Neuronal stem cell (in vitro differentiated cells): ENCODE measurements at regions not wholly inside any gene's neighbourhood (a gene's known extent, or its start where the extent isn't known, plus 50 kb on each side); places are given as distances from the start of the nearest gene placed in this dataset.
A peak's percentile ranks its signal among the peaks of the same experiment; 100 is the strongest.

Source experiments
- DNase-seq: peaks from one replicate; pipeline ENCODE4 v3.0.0-alpha.2; 2013; ENCODE audit warnings: low spot score
- H2AFZ ChIP-seq: one replicate; pipeline ENCODE4 v1.6.1; 2013; ENCODE audit warnings: mild to moderate bottlenecking, low read length, inconsistent platforms
- H2AK5ac ChIP-seq: 2 replicates; pipeline ENCODE4 v1.6.1; 2013; ENCODE audit warnings: low read depth, mild to moderate bottlenecking, inconsistent platforms, low read length, moderate library complexity, mixed read lengths
- H2BK120ac ChIP-seq: 2 replicates; pipeline ENCODE4 v1.6.1; 2013; ENCODE audit warnings: low read depth, mild to moderate bottlenecking, inconsistent platforms, low read length, moderate library complexity, mixed read lengths
- H2BK12ac ChIP-seq: one replicate; pipeline ENCODE4 v1.6.1; 2013; ENCODE audit warnings: low read length, inconsistent platforms
- H2BK15ac ChIP-seq: 2 replicates; pipeline ENCODE4 v1.6.1; 2013; ENCODE audit warnings: mild to moderate bottlenecking, low read length, inconsistent platforms, mixed read lengths
- H2BK5ac ChIP-seq: one replicate; pipeline ENCODE4 v1.6.1; 2013; ENCODE audit warnings: inconsistent platforms, mild to moderate bottlenecking, low read length, moderate library complexity
- H3K14ac ChIP-seq: one replicate; pipeline ENCODE4 v1.6.1; 2013; ENCODE audit warnings: low read length, inconsistent platforms
- H3K18ac ChIP-seq: 2 replicates; pipeline ENCODE4 v1.6.1; 2013; ENCODE audit warnings: low read length, inconsistent platforms
- H3K23ac ChIP-seq: 2 replicates; pipeline ENCODE4 v1.6.1; 2013; ENCODE audit warnings: low read depth, mild to moderate bottlenecking, mixed read lengths, low read length, inconsistent platforms; ENCODE audit not compliant: poor library complexity
- H3K27ac ChIP-seq: replicated peaks from 3 replicates; pipeline ENCODE4 v1.5.1; 2013; ENCODE audit warnings: low read length, inconsistent platforms
- H3K27me3 ChIP-seq, 3 experiments: 2 replicates each; pipeline ENCODE4 v1.6.1; 2013; ENCODE audit warnings: low read length in 3 of 3, mild to moderate bottlenecking in 2 of 3, inconsistent platforms in 1 of 3, low read depth in 1 of 3, mixed read lengths in 1 of 3, moderate library complexity in 1 of 3; ENCODE audit not compliant: control insufficient read depth in 3 of 3, insufficient read depth in 3 of 3
- H3K36me3 ChIP-seq, 2 donors: replicated peaks in 1 of 2; 2 replicates each; pipeline ENCODE4 v1.6.1; 2013; ENCODE audit warnings: low read length in 2 of 2; ENCODE audit not compliant: control insufficient read depth in 2 of 2, insufficient read depth in 2 of 2
- H3K4ac ChIP-seq: 2 replicates; pipeline ENCODE4 v1.6.1; 2013; ENCODE audit warnings: inconsistent platforms, mild to moderate bottlenecking, low read length, moderate library complexity
- H3K4me1 ChIP-seq, 2 donors: 1 replicate in 1 of 2; 2 replicates in 1 of 2; pipeline ENCODE4 v1.6.1; 2013; ENCODE audit warnings: low read length in 2 of 2, low read depth in 1 of 2; ENCODE audit not compliant: control insufficient read depth in 2 of 2, insufficient read depth in 1 of 2
- H3K4me2 ChIP-seq: one replicate; pipeline ENCODE4 v1.6.1; 2013; ENCODE audit warnings: mild to moderate bottlenecking, low read length, inconsistent platforms; ENCODE audit not compliant: insufficient read depth, poor library complexity, severe bottlenecking
- H3K4me3 ChIP-seq, 2 donors: 2 replicates each; pipeline ENCODE4 v1.5.1; 2013; ENCODE audit warnings: low read length in 2 of 2, mild to moderate bottlenecking in 2 of 2, inconsistent platforms in 1 of 2, moderate library complexity in 1 of 2
- H3K79me1 ChIP-seq: one replicate; pipeline ENCODE4 v1.6.1; 2013; ENCODE audit warnings: low read depth, mild to moderate bottlenecking, inconsistent platforms, low read length, moderate library complexity
- H3K9ac ChIP-seq: one replicate; pipeline ENCODE4 v1.6.1; 2013; ENCODE audit warnings: mild to moderate bottlenecking, low read depth, low read length, inconsistent platforms; ENCODE audit not compliant: poor library complexity
- H3K9me3 ChIP-seq, 2 donors: replicated peaks in 1 of 2; 2 replicates each; pipeline versions ENCODE3 to v1.6.1; 2013; ENCODE audit warnings: low read length in 2 of 2, mild to moderate bottlenecking in 2 of 2, inconsistent platforms in 1 of 2, low read depth in 1 of 2, mixed read lengths in 1 of 2, moderate library complexity in 1 of 2; ENCODE audit not compliant: control insufficient read depth in 2 of 2, insufficient read depth in 1 of 2
- H4K8ac ChIP-seq: one replicate; pipeline ENCODE4 v1.6.1; 2013; ENCODE audit warnings: low read depth, mild to moderate bottlenecking, inconsistent platforms, low read length, moderate library complexity
- H4K91ac ChIP-seq: one replicate; pipeline ENCODE4 v1.6.1; 2013; ENCODE audit warnings: low read length, low read depth, mild to moderate bottlenecking, inconsistent platforms; ENCODE audit not compliant: poor library complexity
- WGBS, 2 donors: extraction: QIAGEN DNeasy Blood & Tissue Kit; methylation state at CpG; one replicate each; pipeline ENCODE4 v1.1.7; 2013; ENCODE audit warnings: missing lambda C conversion rate in 2 of 2, mixed read lengths in 1 of 2; ENCODE audit not compliant: insufficient read length in 2 of 2, insufficient replicate concordance in 1 of 2; ENCODE audit errors: extremely low coverage in 2 of 2; 5-methylcytosine and 5-hydroxymethylcytosine counted together

DNA sequence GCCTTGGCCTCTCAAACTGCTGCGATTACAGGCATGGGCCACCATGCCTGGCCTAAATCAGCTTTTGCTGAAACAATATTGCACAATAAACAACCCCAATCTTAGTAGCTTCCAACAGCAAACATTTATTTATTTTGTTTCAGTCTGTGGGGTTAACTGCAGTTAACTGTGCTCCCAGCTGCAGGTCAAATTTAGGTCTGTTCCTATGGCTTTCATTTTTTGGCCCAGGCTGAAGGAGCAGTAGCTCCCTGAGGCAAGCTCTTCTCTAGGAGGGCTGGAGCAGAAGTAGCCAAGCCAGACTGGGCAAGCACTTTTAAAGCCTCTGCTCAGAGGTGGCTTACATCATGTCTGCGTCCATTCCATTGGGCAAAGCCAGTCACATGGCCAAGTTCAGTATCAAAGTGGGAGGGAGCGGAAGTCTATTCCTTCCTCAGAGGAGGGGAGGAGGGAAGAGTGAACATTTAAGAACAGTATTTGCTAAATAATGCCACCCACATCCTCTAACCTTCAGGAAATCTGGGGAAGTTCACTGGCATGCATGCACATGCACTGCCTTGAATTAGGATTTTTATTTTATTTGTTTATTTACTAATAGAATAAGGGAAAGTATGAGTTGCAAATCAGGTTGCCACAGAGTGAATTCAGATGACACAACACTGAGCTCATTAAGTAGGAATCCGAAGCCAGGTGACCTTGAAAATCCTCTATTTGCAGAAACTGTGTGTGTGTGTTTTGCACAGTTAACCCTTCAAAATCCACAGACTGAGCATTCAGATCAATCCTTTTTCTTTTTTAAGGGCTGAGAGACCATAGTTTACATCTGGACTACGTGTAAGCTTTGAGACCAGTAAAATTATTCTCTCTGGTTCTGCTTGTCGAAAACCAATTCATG is 122.0 kb upstream of the SEL1L start:
- H2AK5ac ChIP-seq = no peak overlapping the region
- no peak overlapping the region for H3K27ac ChIP-seq
- no CpG with 5 or more reads among the region's 6 CpGs for WGBS, 2 donors
- H2AFZ ChIP-seq = peak overlapping the region; percentile 68
- no peak overlapping the region for H4K8ac ChIP-seq
- no peak overlapping the region for H4K91ac ChIP-seq
- no peak overlapping the region for H2BK5ac ChIP-seq
- no peak overlapping the region for H3K4me3 ChIP-seq
- no peaks in the 10 kb centered on the region for H3K27me3 ChIP-seq
- no peak overlapping the region for H3K9ac ChIP-seq
- no peak overlapping the region for H3K14ac ChIP-seq
- H3K4me2 ChIP-seq = no peak overlapping the region
- no peaks in the 10 kb centered on the region for H3K9me3 ChIP-seq
- H2BK15ac ChIP-seq = no peak overlapping the region
- H2BK120ac ChIP-seq = no peak overlapping the region
- no peak overlapping the region for H3K18ac ChIP-seq
- no peaks in the 10 kb centered on the region for H3K36me3 ChIP-seq
- H3K4me1 ChIP-seq = peaks cover 0 to 8% of the 10 kb centered on the region in 2 donors
- H3K23ac ChIP-seq = no peak overlapping the region
- DNase-seq = no peak
- no peaks in the 10 kb centered on the region for H3K79me1 ChIP-seq
- H3K4ac ChIP-seq = no peak overlapping the region
- H2BK12ac ChIP-seq = no peak overlapping the region

- Histone ChIP-seq H2BK120ac (no peak overlapping the region), H3K79me1 (no peaks in the 10 kb centered on the region), H3K14ac (no peak overlapping the region), H3K9ac (no peak overlapping the region), H3K4me3 (no peak overlapping the region), H4K91ac (no peak overlapping the region), H3K4ac (no peak overlapping the region), H3K4me1 (peaks cover 0 to 8% of the 10 kb centered on the region in 2 donors), H3K27ac (peak overlapping the region; percentile 23), H3K4me2 (no peak overlapping the region), H3K36me3 (no peaks in the 10 kb centered on the region), H2AFZ (peak overlapping the region; percentile 24), H3K9me3 (no peaks in the 10 kb centered on the region), H2BK15ac (no peak overlapping the region), H3K23ac (no peak overlapping the region), H3K18ac (no peak overlapping the region), H2BK5ac (no peak overlapping the region), H4K8ac (no peak overlapping the region), H3K27me3 (no peaks in the 10 kb centered on the region), H2BK12ac (no peak overlapping the region), H2AK5ac (no peak overlapping the region)
- WGBS, 2 donors = no CpG with 5 or more reads among the region's 4 CpGs
- DNase-seq = no peak
Observed at GRCh38 chr14:81656811-81657210, 123.2 kb upstream of the SEL1L start.

GRCh38 chr14:81662066-81662465 is 128.4 kb upstream of the SEL1L start:
- no CpG with 5 or more reads among the region's 5 CpGs for WGBS, 2 donors
- Histone ChIP-seq H3K79me1 (no peaks in the 10 kb centered on the region), H3K27me3 (no peaks in the 10 kb centered on the region), H3K36me3 (no peaks in the 10 kb centered on the region), H3K23ac (no peak overlapping the region), H4K91ac (no peak overlapping the region), H3K27ac (no peak overlapping the region), H3K9ac (no peak overlapping the region), H3K4me3 (no peak overlapping the region), H2AFZ (no peak overlapping the region), H3K14ac (no peak overlapping the region), H4K8ac (no peak overlapping the region), H3K4me2 (no peak overlapping the region), H2BK5ac (no peak overlapping the region), H3K9me3 (no peaks in the 10 kb centered on the region), H2BK12ac (no peak overlapping the region), H2BK120ac (no peak overlapping the region), H2BK15ac (no peak overlapping the region), H2AK5ac (no peak overlapping the region), H3K4me1 (peaks cover 0 to 4% of the 10 kb centered on the region in 2 donors), H3K18ac (no peak overlapping the region), H3K4ac (no peak overlapping the region)
- DNase-seq = no peak

DNA sequence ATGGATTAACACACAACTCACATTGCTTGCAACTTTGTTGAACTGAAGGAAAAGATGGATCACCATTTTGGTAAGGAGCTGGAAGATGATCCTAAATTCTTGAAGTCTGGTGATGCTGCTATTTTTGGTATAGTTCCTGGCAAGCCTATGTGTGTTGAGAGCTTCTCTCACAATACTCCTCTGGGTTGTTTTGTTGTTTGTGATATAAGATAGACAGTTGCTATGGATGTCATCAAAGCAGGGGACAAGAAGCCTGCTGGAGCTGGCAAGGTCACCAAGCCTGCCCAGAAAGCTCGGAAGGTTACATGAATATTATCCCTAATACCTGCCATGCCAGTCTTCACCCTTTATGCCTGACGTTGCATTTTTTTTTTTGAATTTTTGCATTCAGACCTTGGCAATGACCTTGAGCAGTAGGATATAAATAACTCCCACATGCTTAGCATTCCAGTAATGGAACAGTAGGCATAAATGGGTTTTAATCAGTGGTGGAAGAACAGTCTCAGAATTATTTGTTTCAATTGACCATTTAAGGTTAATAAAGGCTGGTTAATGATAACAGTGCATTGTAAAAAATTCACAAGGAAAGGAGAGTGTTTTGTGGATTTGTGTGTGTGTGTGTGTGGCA is 129.0 kb upstream of the SEL1L start:
- no CpG with 5 or more reads among the region's 2 CpGs for WGBS, 2 donors
- H3K4me2 ChIP-seq = no peak overlapping the region
- no peak overlapping the region for H3K4ac ChIP-seq
- H3K9ac ChIP-seq = no peak overlapping the region
- no peak overlapping the region for H4K91ac ChIP-seq
- no peak overlapping the region for H3K18ac ChIP-seq
- H3K23ac ChIP-seq = no peak overlapping the region
- H3K79me1 ChIP-seq = no peaks in the 10 kb centered on the region
- H2BK5ac ChIP-seq = no peak overlapping the region
- peaks cover 0 to 4% of the 10 kb centered on the region in 2 donors for H3K4me1 ChIP-seq
- no peak overlapping the region for H2AFZ ChIP-seq
- no peak overlapping the region for H3K4me3 ChIP-seq
- H2BK120ac ChIP-seq = no peak overlapping the region
- H2BK12ac ChIP-seq = no peak overlapping the region
- H3K9me3 ChIP-seq = no peaks in the 10 kb centered on the region
- no peak overlapping the region for H3K14ac ChIP-seq
- H3K36me3 ChIP-seq = no peaks in the 10 kb centered on the region
- no peak overlapping the region for H2BK15ac ChIP-seq
- no peak overlapping the region for H4K8ac ChIP-seq
- H3K27ac ChIP-seq = no peak overlapping the region
- H3K27me3 ChIP-seq = no peaks in the 10 kb centered on the region
- DNase-seq = no peak
- no peak overlapping the region for H2AK5ac ChIP-seq
